ENCODE measurements at regions not wholly inside any gene's neighbourhood (a gene's known extent, or its start where the extent isn't known, plus 50 kb on each side); places are given as distances from the start of the nearest gene placed in this dataset.
"Not testable (repeated sequence)": the region's sequence is repeated elsewhere in the genome, so short reads cannot be mapped to it uniquely, and the experiment has no call there.

GRCh38 chr5:63409737-63410136 is 552.5 kb downstream of the HTR1A start:
- no peak for TF ChIP-seq CTCF (IDR thresholded peaks at IDR 0.05)
- peaks cover 3% of the 10 kb centered on the region; the same call in 1 of the 2 replicates for H3K9me3 Mint-ChIP-seq
- no peak overlapping the region for H3K4me3 Mint-ChIP-seq
- DNase-seq = no peak
- H3K4me1 Mint-ChIP-seq (ENCODE audit: low read depth) = no peaks in the 10 kb centered on the region
- no peaks in the 10 kb centered on the region for H3K36me3 Mint-ChIP-seq (ENCODE audit: low read depth)
- no peak overlapping the region for H3K27ac Mint-ChIP-seq
- H3K27me3 Mint-ChIP-seq (ENCODE audit: insufficient read depth) = no peaks in the 10 kb centered on the region

GRCh38 chr5:63408984-63409383 is 553.3 kb downstream of the HTR1A start:
- no peaks in the 10 kb centered on the region for H3K27me3 Mint-ChIP-seq (ENCODE audit: insufficient read depth)
- H3K4me1 Mint-ChIP-seq (ENCODE audit: low read depth) = no peaks in the 10 kb centered on the region
- DNase-seq = no peak
- no peak overlapping the region for H3K27ac Mint-ChIP-seq
- H3K4me3 Mint-ChIP-seq = no peak overlapping the region
- H3K36me3 Mint-ChIP-seq (ENCODE audit: low read depth) = no peaks in the 10 kb centered on the region
- no peak for TF ChIP-seq CTCF (IDR thresholded peaks at IDR 0.05)
- H3K9me3 Mint-ChIP-seq = no peaks in the 10 kb centered on the region; the same call in 1 of the 2 replicates

GRCh38 chr5:63401436-63402046 is 560.7 kb downstream of the HTR1A start:
- H3K27me3 Mint-ChIP-seq (ENCODE audit: insufficient read depth) = no peaks in the 10 kb centered on the region
- no peaks in the 10 kb centered on the region; the same call in 1 of the 2 replicates for H3K9me3 Mint-ChIP-seq
- TF ChIP-seq CTCF (IDR thresholded peaks at IDR 0.05) = peak; percentile 84
- H3K36me3 Mint-ChIP-seq (ENCODE audit: low read depth) = no peaks in the 10 kb centered on the region
- H3K27ac Mint-ChIP-seq = no peak overlapping the region
- H3K4me1 Mint-ChIP-seq (ENCODE audit: low read depth) = no peaks in the 10 kb centered on the region
- no peak overlapping the region for H3K4me3 Mint-ChIP-seq
- DNase-seq = peak; percentile 8

GRCh38 chr5:63400079-63400478 is 562.2 kb downstream of the HTR1A start:
- no peak for TF ChIP-seq CTCF (IDR thresholded peaks at IDR 0.05)
- no peak overlapping the region for H3K4me3 Mint-ChIP-seq

GRCh38 chr5:63398346-63398745 is 563.9 kb downstream of the HTR1A start:
- H3K36me3 Mint-ChIP-seq (ENCODE audit: low read depth) = no peaks in the 10 kb centered on the region
- no peaks in the 10 kb centered on the region for H3K4me1 Mint-ChIP-seq (ENCODE audit: low read depth)
- no peak overlapping the region for H3K4me3 Mint-ChIP-seq
- no peaks in the 10 kb centered on the region; the same call in none of the 2 replicates for H3K9me3 Mint-ChIP-seq
- H3K27ac Mint-ChIP-seq = no peak overlapping the region
- TF ChIP-seq CTCF (IDR thresholded peaks at IDR 0.05) = no peak
- no peak for DNase-seq
- H3K27me3 Mint-ChIP-seq (ENCODE audit: insufficient read depth) = no peaks in the 10 kb centered on the region

More at GRCh38 chr5:63400079-63400478, 562.2 kb downstream of the HTR1A start:
- Mint-ChIP-seq H3K36me3 (ENCODE audit: low read depth) (no peaks in the 10 kb centered on the region), H3K27me3 (ENCODE audit: insufficient read depth) (no peaks in the 10 kb centered on the region), H3K27ac (no peak overlapping the region), H3K9me3 (no peaks in the 10 kb centered on the region; the same call in 1 of the 2 replicates), H3K4me1 (ENCODE audit: low read depth) (no peaks in the 10 kb centered on the region)
- DNase-seq = no peak

GRCh38 chr5:63388188-63388587 is 574.1 kb downstream of the HTR1A start:
- not testable (repeated sequence) for H3K36me3 Mint-ChIP-seq (ENCODE audit: low read depth); H3K27me3 Mint-ChIP-seq (ENCODE audit: insufficient read depth); H3K4me1 Mint-ChIP-seq (ENCODE audit: low read depth); H3K4me3 Mint-ChIP-seq; H3K27ac Mint-ChIP-seq; DNase-seq
- H3K9me3 Mint-ChIP-seq = peaks cover 11% of the 10 kb centered on the region
